MCF 10A (cell line): ENCODE measurements at regions not wholly inside any gene's neighbourhood (a gene's known extent, or its start where the extent isn't known, plus 50 kb on each side); places are given as distances from the start of the nearest gene placed in this dataset.

ENCODE experiments used
- BruUV-seq: library from RNA; stranded (reverse); fragments of 400-500 nt; replicated peaks from 2 replicates; lab custom pipeline; 2021; lab: Mats Ljungman, UMichigan
- CTCF ChIA-PET: fragments of 300-600 bp; sonication (Branson Sonifier 250); formaldehyde crosslinking; extraction: SDS; loops from one replicate; lab custom pipeline; 2021; ENCODE audit warnings: antibody characterized with exemption, inconsistent platforms; lab: Yijun Ruan, JAX
- POLR2A ChIA-PET: fragments of 300-600, 350-650 bp; sonication (Branson Sonifier 250); formaldehyde crosslinking; extraction: SDS; loops from one replicate; lab custom pipeline; 2020; ENCODE audit warnings: antibody characterized with exemption, inconsistent platforms; lab: Yijun Ruan, JAX
- DNase-seq: peaks from one replicate; pipeline ENCODE4 v3.0.0-alpha.2; 2018; ENCODE audit not compliant: unreplicated experiment
- H3K27ac Mint-ChIP-seq: one replicate; pipeline ENCODE4 v1.8.0; 2022; ENCODE audit warnings: mild to moderate bottlenecking, low read depth, mixed read lengths; ENCODE audit not compliant: unreplicated experiment
- H3K27me3 Mint-ChIP-seq: one replicate; pipeline ENCODE4 v1.8.0; 2022; ENCODE audit warnings: mixed read lengths; ENCODE audit not compliant: insufficient read depth, unreplicated experiment
- H3K36me3 Mint-ChIP-seq: one replicate; pipeline ENCODE4 v1.8.0; 2022; ENCODE audit warnings: mild to moderate bottlenecking, moderate library complexity, mixed read lengths; ENCODE audit not compliant: insufficient read depth, unreplicated experiment
- H3K4me1 Mint-ChIP-seq: one replicate; pipeline ENCODE4 v1.8.0; 2022; ENCODE audit warnings: mixed read lengths; ENCODE audit not compliant: insufficient read depth, unreplicated experiment
- H3K4me3 Mint-ChIP-seq: one replicate; pipeline ENCODE4 v1.8.0; 2022; ENCODE audit warnings: mild to moderate bottlenecking, moderate library complexity, mixed read lengths; ENCODE audit not compliant: unreplicated experiment
- H3K9me3 Mint-ChIP-seq: one replicate; pipeline ENCODE4 v1.8.0; 2022; ENCODE audit warnings: mixed read lengths; ENCODE audit not compliant: unreplicated experiment
- CTCF ChIP-seq: fragments of 200-600 bp; IDR thresholded peaks from one replicate; pipeline ENCODE4 v1.8.0; 2022; ENCODE audit warnings: antibody characterized with exemption, mild to moderate bottlenecking; ENCODE audit not compliant: unreplicated experiment
- intact Hi-C: fragments of 100-400 bp; cut with micrococcal nuclease; formaldehyde crosslinking; loops from 2 replicates; pipeline ENCODE4 v1.14.1; 2022

GRCh38 chr2:126784045-126784444, 114.6 kb upstream of the TEX51 start:
- TF ChIP-seq CTCF, result no peak
- no peaks in the 10 kb centered on the region for H3K9me3 Mint-ChIP-seq
- H3K4me3 Mint-ChIP-seq, result no peak overlapping the region
- H3K36me3 Mint-ChIP-seq, result no peaks in the 10 kb centered on the region
- H3K27ac Mint-ChIP-seq, result no peak overlapping the region
- no TSS peak for BruUV-seq
- no peaks in the 10 kb centered on the region for H3K4me1 Mint-ChIP-seq
- peaks cover 33% of the 10 kb centered on the region for H3K27me3 Mint-ChIP-seq
- CTCF ChIA-PET, result interaction anchor here (0.6 kb wide), 1 partner anchor 316 kb away, joined by 4 read pairs; no protein-coding TSS in a partner anchor
- intact Hi-C loops, result no loop called here
- POLR2A ChIA-PET, result no interaction called here
- no peak for DNase-seq

- TF ChIP-seq CTCF, result no peak
- no peaks in the 10 kb centered on the region for H3K9me3 Mint-ChIP-seq
- H3K36me3 Mint-ChIP-seq, result no peaks in the 10 kb centered on the region
- no peaks in the 10 kb centered on the region for H3K4me1 Mint-ChIP-seq
- no peak overlapping the region for H3K27ac Mint-ChIP-seq
- intact Hi-C loops, result no loop called here
- ChIA-PET POLR2A (no interaction called here), CTCF (interaction anchor here (0.6 kb wide), 1 partner anchor 317 kb away, joined by 4 read pairs; no protein-coding TSS in a partner anchor)
- no peak for DNase-seq
- H3K4me3 Mint-ChIP-seq, result no peak overlapping the region
- no TSS peak for BruUV-seq
- peaks cover 32% of the 10 kb centered on the region for H3K27me3 Mint-ChIP-seq
Measured at GRCh38 chr2:126784621-126785020, 114.1 kb upstream of the TEX51 start.

GRCh38 chr2:126785236-126785635, 113.5 kb upstream of the TEX51 start:
- Mint-ChIP-seq H3K36me3 (no peaks in the 10 kb centered on the region), H3K4me3 (no peak overlapping the region), H3K9me3 (no peaks in the 10 kb centered on the region), H3K27me3 (peaks cover 26% of the 10 kb centered on the region), H3K27ac (no peak overlapping the region), H3K4me1 (no peaks in the 10 kb centered on the region)
- BruUV-seq, result no TSS peak
- DNase-seq, result no peak
- TF ChIP-seq CTCF, result no peak
- POLR2A ChIA-PET, result no interaction called here
- intact Hi-C loops, result no loop called here
- CTCF ChIA-PET, result interaction anchor here (0.6 kb wide), 1 partner anchor 9 kb away, joined by 3 read pairs; no protein-coding TSS in a partner anchor

GRCh38 chr2:126785862-126786261, 112.8 kb upstream of the TEX51 start:
- ChIA-PET CTCF (no interaction called here), POLR2A (no interaction called here)
- intact Hi-C loops, result no loop called here
- Mint-ChIP-seq H3K27me3 (peaks cover 20% of the 10 kb centered on the region), H3K9me3 (no peaks in the 10 kb centered on the region), H3K4me1 (no peaks in the 10 kb centered on the region), H3K4me3 (no peak overlapping the region), H3K27ac (no peak overlapping the region), H3K36me3 (no peaks in the 10 kb centered on the region)
- no peak for DNase-seq
- BruUV-seq, result no TSS peak
- TF ChIP-seq CTCF, result no peak
